GM23338 (cell line): ENCODE measurements at regions not wholly inside any gene's neighbourhood (a gene's known extent, or its start where the extent isn't known, plus 50 kb on each side); places are given as distances from the start of the nearest gene placed in this dataset.

Source experiments
- CREB1 ChIP-seq: fragments of 250-450 bp; sonication (Bioruptor Pico); IDR thresholded peaks from 2 replicates; pipeline ENCODE4 v1.5.0; 2020; ENCODE audit warnings: low read depth, mild to moderate bottlenecking, moderate library complexity
- ETS1 ChIP-seq: IDR thresholded peaks from 2 replicates; pipeline ENCODE4 v1.6.1; 2016; ENCODE audit warnings: antibody characterized with exemption
- JUNB ChIP-seq: IDR thresholded peaks from one replicate; pipeline ENCODE4 v1.6.1; 2016; ENCODE audit warnings: antibody characterized with exemption; ENCODE audit not compliant: unreplicated experiment
- NANOG ChIP-seq: IDR thresholded peaks from 2 replicates; pipeline ENCODE4 v1.6.1; 2016; ENCODE audit warnings: antibody characterized with exemption, borderline replicate concordance
- REST ChIP-seq: IDR thresholded peaks from one replicate; pipeline ENCODE4 v1.6.1; 2018; ENCODE audit warnings: antibody characterized with exemption; ENCODE audit not compliant: unreplicated experiment
- ZNF114 ChIP-seq: fragments of 250-450 bp; sonication (Bioruptor Pico); IDR thresholded peaks from 2 replicates; pipeline ENCODE4 v1.5.0; 2020; ENCODE audit warnings: mild to moderate bottlenecking, moderate library complexity
- ZNF462 ChIP-seq: fragments of 250-450 bp; sonication (Bioruptor Pico); IDR thresholded peaks from 2 replicates; pipeline ENCODE4 v1.5.0; 2020; ENCODE audit warnings: mild to moderate bottlenecking, moderate library complexity

- TF ChIP-seq ZNF462 (no peak), ETS1 (no peak), REST (no peak), ZNF114 (CRISPR knock-in tag) (no peak), NANOG (no peak), JUNB (no peak), CREB1 (no peak)
These were observed 99.8 kb upstream of the TEX13D start (continued) for GRCh38 chrX:124232523-124233201.
